GM12892 (cell line): ENCODE measurements at regions not wholly inside any gene's neighbourhood (a gene's known extent, or its start where the extent isn't known, plus 50 kb on each side); places are given as distances from the start of the nearest gene placed in this dataset.

Source experiments
- POLR2A ChIP-seq: IDR thresholded peaks from 2 replicates; pipeline ENCODE4 v1.6.1; 2011; ENCODE audit warnings: low read depth, low read length, control low read depth
- POLR2AphosphoS5 ChIP-seq: IDR thresholded peaks from 2 replicates; pipeline ENCODE4 v1.6.1; 2011; ENCODE audit warnings: low read depth, low read length, control low read depth

- TF ChIP-seq POLR2AphosphoS5 (no peak), POLR2A (no peak)
These were observed 1784.8 kb downstream of the PCDH9 start for GRCh38 chr13:65445340-65445739.
